ENCODE measurements at regions not wholly inside any gene's neighbourhood (a gene's known extent, or its start where the extent isn't known, plus 50 kb on each side); places are given as distances from the start of the nearest gene placed in this dataset.

DNA sequence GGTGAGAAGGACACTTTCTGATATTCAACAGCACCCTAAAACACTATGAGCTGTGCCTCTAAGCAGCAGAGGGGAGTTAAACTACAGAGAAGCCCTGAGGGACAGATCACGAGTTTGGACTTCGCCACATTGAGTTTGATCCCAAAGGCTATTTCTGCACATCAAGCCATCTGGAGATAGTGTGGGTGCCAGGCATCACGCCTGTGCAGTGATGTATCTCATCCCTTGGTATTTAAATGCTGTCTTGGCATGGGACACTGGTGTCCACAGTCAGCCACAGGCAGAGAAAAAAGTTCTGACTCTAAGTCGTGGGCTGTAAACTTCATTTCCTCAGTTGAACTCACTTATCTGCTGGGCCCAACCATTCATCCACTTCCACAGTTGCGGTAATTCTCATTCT, 742.3 kb upstream of the CELF4 start:
- no peak for DNase-seq (ENCODE audit: extremely low read depth, low read depth, low spot score)

DNA sequence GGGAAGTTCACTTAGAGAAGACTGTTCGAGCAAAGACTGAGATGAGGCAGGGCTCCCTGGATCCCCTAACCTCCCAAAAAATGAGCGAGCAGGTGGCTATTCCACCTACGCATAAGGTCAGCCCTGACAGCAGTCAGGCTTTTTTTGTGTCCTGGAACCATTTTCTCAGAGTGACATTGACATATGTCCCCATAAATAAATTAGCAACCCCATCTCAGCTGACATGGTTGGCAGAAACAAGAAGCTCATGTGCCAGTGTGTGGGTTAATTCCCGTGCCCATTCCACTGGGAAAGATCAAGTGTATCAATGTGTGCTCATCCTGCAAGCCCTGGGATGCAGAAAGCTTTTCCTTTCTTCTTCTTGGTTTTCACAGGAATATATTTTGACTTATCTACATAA, 740.4 kb upstream of the CELF4 start:
- DNase-seq (ENCODE audit: extremely low read depth, low read depth, low spot score), result no peak

DNA sequence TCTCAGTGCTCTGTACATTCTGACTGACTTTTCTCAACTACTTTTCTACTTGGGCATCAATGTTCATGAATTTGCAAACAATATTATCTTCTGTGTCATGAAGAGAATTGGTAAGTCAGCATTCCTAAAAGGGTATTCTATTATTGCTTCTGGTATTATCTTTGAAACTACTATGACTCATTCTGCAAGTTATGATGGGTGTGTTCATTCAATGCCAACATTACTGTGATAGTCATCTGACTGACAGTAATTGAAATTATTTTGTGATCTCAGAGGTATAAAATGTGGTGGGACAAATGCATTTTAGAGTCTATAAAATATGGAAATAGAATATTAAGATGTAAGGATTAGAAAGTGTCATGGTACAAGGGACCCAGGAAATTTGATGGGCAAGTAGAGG, 736.0 kb upstream of the CELF4 start:
- no peak for DNase-seq (ENCODE audit: extremely low read depth, low read depth, low spot score)

DNA sequence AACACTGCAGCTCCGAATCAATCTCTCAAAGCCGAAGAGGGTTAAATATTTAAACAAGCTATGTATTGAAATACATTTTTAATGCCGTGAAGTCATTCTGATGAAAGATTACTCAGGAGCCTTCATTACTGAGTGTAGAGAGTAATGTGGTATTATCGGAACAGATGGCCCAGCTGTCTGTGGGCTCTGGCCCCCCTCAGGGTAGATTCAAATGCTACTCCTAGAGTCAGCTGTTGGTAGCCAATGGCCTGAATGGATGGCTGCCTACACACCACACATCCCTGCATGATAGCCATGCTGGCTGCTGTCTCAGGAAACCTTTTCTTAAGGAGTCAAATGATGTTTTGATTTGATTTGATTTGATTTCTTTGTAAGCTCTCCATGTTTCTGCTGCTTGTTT, 732.3 kb upstream of the CELF4 start:
- no peak for DNase-seq (ENCODE audit: extremely low read depth, low read depth, low spot score)

DNA sequence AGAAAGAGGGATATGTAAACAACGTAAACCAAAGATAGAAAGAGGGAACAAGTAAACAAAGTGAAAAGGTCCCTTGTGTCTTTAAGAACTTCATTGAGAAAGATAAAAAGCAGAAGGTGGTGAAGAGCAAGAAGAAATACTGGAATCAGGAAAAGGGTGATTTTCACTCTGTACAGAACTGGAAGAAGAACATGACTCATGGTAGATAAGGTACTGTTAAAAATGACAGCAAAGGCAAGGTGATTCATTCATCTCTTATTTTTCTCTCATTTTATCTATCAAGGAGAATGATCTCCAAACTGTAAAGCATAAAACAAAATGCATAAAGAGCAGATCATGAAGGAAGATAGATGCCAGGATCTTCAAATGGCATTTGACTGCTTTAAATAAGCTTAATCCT, 724.6 kb upstream of the CELF4 start:
- no peak for DNase-seq (ENCODE audit: extremely low read depth, low read depth, low spot score)

DNA sequence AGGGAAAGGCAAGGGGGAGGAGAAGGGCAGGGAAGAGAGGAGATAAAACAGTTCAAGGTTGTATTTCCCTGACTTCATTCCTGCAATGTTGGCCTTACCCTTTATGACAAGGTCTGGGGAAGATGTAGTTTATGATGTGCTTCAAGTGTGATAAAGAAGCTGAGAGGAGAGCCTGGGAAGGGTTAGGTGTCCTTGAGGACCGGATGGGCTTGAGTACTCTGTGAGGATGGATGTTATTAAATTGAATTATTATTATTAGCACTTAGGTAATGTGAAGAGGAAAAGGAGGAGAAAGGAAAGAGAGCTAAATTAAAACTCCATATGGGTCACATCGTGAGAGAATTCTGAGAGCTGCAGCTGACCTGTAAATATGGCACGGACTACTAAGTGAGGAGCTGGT, 719.4 kb upstream of the CELF4 start:
- no peak for DNase-seq (ENCODE audit: extremely low read depth, low read depth, low spot score)

DNA sequence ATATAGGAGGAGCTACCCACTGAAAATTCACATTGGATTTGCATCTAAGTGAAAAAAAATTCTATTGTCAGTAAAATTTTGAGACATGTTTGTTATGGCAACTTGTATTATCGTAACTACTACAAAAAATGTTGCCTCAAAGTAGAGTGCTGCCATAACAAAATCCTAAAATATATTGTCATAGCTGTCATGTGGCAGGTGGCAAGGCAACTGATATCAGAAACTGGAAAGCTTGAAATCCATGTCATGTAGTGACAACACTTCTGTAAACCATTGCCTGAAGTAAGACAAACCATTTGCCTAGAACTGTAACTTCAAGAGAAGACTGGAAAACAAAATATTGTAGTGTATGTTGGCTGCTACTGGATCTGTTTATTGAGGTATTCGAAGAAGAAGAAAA, 697.5 kb upstream of the CELF4 start:
- DNase-seq (ENCODE audit: extremely low read depth, low read depth, low spot score), result no peak

DNA sequence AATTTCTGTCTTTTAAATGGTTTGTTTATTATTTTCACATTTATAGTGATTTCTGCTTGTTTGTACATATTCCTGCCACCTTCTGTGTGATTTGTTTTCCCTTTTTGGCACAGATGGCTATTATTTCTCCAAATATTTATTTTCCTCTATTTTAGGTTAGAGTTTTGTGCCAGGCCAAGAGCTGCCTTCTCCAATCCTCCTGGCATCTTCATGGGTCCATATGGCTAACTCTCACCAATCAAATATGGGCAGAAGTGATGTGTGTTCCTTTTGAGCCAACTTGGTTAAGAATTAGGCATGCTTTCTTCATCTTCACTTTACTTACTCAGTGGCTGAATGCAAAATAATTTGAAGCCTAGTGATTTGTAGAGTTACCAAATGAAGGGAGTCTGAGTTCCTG, 697.1 kb upstream of the CELF4 start:
- no peak for DNase-seq (ENCODE audit: extremely low read depth, low read depth, low spot score)

DNA sequence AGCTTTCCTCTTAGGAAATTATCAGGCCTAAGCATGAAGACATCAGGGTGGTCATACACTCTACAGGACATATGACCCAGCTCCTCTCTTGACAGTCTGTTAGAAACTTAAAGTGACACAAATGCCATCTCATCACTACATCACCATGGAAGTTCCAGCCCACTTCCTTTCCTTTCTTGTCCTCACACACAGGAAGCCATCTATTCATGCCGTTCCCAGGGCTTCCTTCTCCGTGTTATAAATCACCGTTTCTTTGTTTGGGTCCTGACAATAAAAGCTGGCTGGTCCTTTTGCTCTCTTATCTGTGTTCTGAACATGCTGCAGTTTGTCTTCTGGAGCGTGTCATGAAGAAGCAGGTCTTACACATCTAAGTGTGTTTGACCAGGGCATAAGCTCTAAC, 692.1 kb upstream of the CELF4 start:
- no peak for DNase-seq (ENCODE audit: extremely low read depth, low read depth, low spot score)

DNA sequence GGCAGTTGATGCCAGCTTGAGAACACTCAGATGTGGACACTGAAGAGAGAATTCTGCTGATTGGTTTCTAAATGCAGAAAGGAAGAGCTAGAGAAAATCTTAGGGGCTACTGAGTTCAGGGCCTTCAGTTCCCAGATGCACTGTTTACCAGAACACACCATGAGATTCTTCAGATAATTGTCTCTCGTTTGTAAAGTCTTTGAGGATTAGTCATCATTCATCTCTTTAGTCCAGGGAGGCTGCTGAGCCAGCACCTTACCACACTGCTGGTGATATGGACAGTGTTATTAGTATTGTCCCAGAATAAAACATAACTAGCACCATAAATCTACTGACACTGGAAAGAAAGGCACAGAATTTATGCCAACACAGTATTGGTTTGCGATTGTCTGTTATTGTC, 690.8 kb upstream of the CELF4 start:
- no peak for DNase-seq (ENCODE audit: extremely low read depth, low read depth, low spot score)

DNA sequence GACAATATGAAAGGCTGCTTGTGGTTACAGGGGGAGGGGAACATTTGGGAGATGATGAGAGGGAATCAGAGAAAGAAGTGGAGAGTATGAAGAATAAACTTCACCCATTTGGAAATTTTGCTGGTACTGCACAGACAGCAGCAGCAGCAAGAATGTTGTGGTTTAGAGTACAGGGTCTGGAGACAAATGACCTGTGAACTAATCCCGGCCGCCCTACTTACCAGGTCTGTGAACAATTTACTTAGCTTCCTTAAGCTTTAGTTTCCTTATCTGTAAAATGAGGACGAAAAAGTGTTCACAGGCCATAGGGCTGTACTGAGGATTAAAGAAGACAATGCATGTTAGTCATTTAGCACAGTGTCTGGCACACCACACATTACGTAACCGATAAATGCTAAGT, 685.4 kb upstream of the CELF4 start:
- DNase-seq (ENCODE audit: extremely low read depth, low read depth, low spot score), result no peak

DNA sequence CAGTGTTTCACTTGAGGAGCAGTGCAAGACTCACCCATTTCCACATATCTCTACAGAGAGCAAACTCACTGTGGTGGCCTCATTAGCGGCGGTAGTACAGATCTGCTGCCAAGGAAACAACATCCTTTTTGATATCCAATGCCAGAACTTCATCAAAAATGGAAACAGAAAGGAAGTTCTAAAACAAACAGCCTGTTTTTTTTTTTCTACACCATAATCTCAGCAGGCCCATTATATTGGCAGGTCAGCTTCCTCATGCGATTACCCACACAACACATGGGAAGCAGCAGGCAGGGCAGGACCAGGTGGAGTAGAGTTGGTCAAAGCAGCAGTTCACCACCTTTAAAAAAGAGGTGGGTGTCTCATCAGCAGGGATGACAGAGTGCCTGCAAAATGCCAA, 678.9 kb upstream of the CELF4 start:
- no peak for DNase-seq (ENCODE audit: extremely low read depth, low read depth, low spot score)

DNA sequence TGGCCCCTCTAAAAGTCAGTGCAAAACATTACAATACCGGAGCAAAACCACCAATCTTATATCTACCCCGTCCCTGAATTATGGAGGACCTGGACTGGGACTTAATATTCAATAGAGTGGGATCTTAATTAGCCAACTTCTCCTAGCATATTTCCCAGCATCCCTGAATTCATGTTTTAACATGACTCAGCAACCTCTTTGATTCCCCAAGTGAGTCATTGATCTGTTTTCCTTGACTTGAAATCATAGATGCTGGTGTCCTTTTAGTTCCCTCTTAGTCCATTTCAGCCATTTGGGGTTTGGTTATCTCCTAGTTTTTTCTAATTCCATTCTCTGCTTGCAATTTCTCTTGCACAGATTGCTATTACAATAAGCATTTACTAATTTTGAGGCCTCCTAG, 677.7 kb upstream of the CELF4 start:
- DNase-seq (ENCODE audit: extremely low read depth, low read depth, low spot score), result no peak

DNA sequence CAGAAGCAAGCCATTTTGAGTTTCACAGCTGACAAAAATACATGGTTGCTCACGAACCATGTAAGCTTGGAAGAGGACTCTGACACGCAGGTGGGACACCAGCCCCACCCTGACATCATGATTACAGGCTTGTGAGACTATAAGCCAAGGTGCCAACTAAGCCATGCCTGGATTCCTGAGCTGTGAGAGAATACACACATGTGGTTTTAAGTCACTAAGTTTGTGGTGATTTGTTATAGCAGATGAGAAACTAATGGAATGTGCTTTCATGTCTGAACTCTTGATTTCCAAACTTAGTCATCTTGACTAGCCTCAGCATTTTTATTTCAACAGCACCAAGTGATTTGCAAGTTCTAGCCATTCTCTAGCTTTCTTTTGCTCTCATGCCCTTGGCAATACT, 676.1 kb upstream of the CELF4 start:
- DNase-seq (ENCODE audit: extremely low read depth, low read depth, low spot score), result no peak

DNA sequence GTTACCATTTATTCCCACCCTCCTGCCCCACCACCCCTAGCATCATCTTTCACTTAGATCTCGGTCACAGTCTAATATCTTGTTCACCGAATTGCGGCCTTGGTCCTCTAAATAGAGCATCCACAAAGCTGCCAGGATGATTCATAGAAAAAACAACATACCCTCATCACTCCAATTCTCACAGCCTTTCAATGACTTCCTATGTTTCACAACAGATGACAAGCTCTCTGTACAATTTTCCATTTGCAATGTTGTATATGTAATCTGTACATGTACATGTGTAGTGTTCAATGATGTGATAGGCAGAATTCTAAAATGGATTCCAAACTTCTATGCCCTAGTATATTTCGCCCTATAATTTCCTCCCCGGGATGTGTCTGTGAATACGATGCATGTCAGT, 675.6 kb upstream of the CELF4 start:
- no peak for DNase-seq (ENCODE audit: extremely low read depth, low read depth, low spot score)

DNA sequence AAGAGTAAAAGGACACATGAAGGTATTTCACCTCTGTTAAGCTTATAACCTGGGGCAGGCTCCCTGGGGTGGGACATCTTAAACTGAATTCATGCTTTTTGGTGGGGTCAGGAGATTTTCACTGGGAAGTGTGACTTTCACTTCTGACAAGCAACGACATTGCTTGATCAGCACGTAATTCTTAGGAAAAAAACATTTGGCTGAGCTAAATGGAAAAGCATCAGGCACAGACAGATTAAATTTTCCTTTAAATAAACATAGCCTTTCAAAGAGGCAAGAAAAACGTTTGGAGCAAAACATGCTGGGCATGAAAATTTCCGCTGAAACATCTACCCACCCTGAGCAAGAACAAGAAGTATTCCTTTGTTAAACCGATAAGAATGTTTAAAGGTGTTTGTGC, 674.0 kb upstream of the CELF4 start:
- DNase-seq (ENCODE audit: extremely low read depth, low read depth, low spot score), result no peak

DNA sequence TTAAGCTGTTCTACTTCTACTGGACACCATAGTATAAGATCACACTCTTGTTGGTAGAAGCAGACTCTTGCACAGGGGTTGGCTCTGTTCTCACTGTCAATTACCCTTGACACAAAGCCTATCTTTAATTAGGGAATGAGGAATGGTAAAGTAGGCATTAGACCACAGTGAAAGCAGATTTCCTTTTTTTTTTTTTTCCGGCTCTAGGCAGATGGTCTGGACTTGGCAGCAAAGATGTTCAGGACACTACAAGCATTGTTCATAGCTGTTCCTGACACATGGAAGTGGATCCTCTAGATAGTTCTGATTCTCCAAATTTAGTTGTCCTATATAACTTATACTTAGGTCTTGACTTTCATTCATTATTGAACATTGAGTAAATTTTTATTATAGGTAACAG, 672.2 kb upstream of the CELF4 start:
- DNase-seq (ENCODE audit: extremely low read depth, low read depth, low spot score), result no peak

DNA sequence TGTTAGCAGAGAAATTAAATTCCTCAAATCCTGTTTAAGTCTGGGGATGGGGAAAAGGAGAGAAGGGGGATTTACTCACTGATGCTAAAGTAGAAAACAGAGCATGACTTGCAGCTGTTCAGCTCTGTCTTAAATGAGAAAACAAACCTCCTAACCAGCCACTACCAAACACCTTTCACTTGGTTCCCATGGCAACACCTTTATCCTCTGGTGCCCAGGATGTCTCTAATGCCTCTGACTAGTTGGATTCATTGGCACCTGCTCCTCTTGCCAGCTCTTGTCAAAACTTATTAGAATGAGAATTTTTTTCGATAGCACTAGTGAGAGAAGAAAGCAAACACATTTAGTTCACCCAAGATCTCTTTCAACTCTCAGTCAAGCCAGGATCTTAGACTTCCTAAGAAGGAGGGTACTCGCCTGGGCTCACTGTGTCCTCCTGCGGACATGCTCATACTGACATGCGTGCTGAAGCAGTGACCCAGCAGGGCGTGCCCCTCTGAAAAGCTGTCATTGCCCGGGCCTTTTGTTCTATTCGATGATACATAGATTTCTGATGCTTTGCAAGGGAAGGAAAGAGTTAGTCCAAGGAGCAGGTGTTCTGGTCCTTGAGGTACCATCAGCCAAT, 656.0 kb upstream of the CELF4 start:
- no peak for DNase-seq (ENCODE audit: extremely low read depth, low read depth, low spot score)

DNA sequence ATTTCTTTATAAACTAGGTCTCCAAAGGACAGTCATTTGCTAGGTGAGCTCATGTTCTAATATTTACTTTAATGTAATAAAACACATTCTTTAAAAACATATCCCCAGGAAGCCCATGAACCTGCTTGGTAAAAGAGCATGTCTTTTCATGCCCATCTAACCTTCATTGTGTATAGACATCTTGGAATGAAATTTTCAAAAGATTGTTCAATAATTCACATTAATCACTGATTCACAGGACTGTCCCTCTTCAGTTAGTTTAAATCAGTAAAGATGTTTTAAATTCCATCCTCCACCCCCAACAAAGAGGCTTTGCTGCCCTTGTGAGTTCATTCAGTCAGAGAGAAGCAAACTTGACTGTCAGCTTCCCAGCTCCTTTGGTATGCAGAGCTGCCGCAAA, 633.4 kb upstream of the CELF4 start:
- DNase-seq (ENCODE audit: extremely low read depth, low read depth, low spot score), result no peak

DNA sequence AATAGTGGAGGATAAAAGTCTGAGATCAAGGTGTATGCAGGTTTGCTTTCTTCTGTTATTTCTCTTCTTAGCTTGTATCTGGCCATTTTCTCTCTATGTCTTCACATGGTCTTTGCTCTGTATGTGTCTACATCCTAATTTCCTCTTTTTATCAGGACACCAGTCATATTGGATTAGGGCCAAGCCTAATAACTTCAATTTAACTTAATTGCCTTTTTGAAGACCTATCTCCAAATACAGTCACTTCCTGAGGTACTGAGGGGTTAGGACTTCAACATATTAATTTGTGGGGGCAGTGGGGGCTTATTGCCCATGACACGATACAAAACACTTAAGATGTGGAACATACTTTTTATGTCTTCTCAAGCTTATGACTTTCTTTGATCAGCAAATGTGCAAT, 632.9 kb upstream of the CELF4 start:
- no peak for DNase-seq (ENCODE audit: extremely low read depth, low read depth, low spot score)

DNA sequence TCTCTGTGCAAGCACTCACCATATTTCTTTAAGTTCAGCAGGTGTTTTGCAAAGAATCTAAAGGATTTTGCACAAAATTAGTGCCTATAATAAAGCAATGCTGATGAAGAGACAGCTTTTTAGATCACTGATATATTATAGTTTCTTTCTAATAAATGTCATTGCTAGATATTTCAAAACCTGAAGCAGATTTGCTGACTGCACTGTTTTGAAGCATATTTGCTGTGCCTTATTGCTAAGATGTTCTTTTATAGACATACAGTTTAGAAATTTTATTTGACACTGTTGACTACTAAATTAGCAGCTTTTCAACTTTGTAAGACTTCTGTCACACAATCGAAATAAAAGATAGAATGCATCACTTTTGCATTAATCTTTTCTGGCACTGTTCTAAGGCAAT, 620.9 kb upstream of the CELF4 start:
- DNase-seq (ENCODE audit: extremely low read depth, low read depth, low spot score), result no peak

DNA sequence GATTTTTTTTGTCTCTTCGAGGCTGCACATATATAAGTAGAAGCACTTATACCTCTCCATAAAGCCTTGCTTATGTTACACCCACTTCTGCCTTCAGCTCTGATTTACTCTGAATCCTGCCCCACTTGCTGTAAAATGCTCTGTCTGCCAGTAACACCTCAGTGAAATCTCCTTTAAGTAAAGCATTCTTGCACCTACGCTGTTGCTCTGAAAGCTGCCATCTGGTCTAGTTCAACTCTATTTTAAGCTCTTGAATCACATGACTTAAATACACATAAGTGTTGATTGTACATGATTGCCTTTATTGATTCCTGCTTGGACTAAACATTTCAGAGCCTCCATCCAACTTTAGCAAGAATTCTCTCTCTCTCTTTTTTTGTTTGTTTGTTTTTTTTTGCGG, 609.0 kb upstream of the CELF4 start:
- DNase-seq (ENCODE audit: extremely low read depth, low read depth, low spot score), result no peak

DNA sequence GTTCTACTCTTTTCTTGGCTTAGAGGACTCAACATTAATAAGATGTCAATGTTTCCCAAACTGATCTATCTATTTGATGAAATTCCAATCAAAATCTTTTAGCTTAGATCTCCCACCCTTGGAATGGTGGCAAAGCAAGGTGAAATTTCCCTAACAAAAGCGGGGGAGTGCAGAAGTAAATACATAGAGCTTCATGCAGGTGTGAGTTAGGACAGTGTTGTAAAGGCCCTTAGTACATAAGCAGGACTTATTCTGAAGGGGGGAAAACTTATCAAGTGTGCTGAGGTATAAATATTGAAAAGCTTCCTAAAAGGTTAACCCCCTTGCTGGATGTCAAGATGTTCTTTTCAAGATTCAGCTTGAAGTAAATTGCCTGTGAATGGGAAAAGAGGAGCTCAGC, 608.6 kb upstream of the CELF4 start:
- DNase-seq (ENCODE audit: extremely low read depth, low read depth, low spot score), result no peak

DNA sequence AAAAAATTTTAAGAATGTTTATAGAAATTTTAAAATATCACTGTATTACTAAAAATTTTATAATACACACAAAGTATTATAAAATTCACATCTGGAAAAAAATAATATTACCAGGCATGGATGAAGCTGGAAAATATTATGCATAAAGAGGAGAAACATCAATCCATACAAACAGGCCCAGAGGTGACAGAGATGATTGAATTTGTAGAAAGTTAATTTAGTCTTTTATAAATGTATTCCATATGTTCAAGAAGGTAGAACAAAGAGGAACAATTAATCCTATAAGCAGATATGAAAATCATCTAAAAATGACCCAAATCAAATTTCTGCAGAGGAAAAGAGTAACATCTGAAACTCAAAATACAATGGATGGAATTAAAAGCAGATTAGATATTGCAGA, 605.2 kb upstream of the CELF4 start:
- DNase-seq (ENCODE audit: extremely low read depth, low read depth, low spot score), result no peak

Measured in glomerular endothelial cell (primary cell).